HFFc6 (cell line): ENCODE measurements at regions not wholly inside any gene's neighbourhood (a gene's known extent, or its start where the extent isn't known, plus 50 kb on each side); places are given as distances from the start of the nearest gene placed in this dataset.

Source experiments
- DNase-seq: peaks from one replicate; pipeline ENCODE4 v3.0.0-alpha.2; 2018
- H3K27ac Mint-ChIP-seq: 2 replicates; pipeline ENCODE4 v1.8.0; 2020; ENCODE audit warnings: mild to moderate bottlenecking, mixed read lengths
- H3K27me3 Mint-ChIP-seq: 2 replicates; pipeline ENCODE4 v1.8.0; 2021; ENCODE audit warnings: mild to moderate bottlenecking, moderate library complexity, mixed read lengths; ENCODE audit not compliant: insufficient read depth
- H3K36me3 Mint-ChIP-seq: 2 replicates; pipeline ENCODE4 v1.8.0; 2021; ENCODE audit warnings: low read depth, mixed read lengths
- H3K4me1 Mint-ChIP-seq: 2 replicates; pipeline ENCODE4 v1.8.0; 2020; ENCODE audit warnings: low read depth, mixed read lengths
- H3K4me3 Mint-ChIP-seq: 2 replicates; pipeline ENCODE4 v1.8.0; 2020; ENCODE audit warnings: mild to moderate bottlenecking, moderate library complexity, mixed read lengths
- H3K9me3 Mint-ChIP-seq: 2 replicates; pipeline ENCODE4 v1.8.0; 2020; ENCODE audit warnings: mild to moderate bottlenecking, mixed read lengths
- CTCF ChIP-seq: fragments of 200-600 bp; sonication (generic); IDR thresholded peaks from 2 replicates; pipeline ENCODE4 v1.5.0; 2021; ENCODE audit warnings: antibody characterized with exemption, mild to moderate bottlenecking

GRCh38 chr5:91668261-91668660 is 285.1 kb upstream of the ARRDC3 start:
- Mint-ChIP-seq H3K9me3 (peaks cover 27% of the 10 kb centered on the region), H3K4me3 (no peak overlapping the region), H3K27me3 (no peaks in the 10 kb centered on the region), H3K36me3 (no peaks in the 10 kb centered on the region; the same call in 1 of the 2 replicates), H3K27ac (no peak overlapping the region), H3K4me1 (no peaks in the 10 kb centered on the region)
- TF ChIP-seq CTCF, result no peak
- DNase-seq, result no peak

GRCh38 chr5:91652678-91653077 is 269.6 kb upstream of the ARRDC3 start:
- Mint-ChIP-seq H3K4me1 (no peaks in the 10 kb centered on the region), H3K4me3 (no peak overlapping the region), H3K27me3 (no peaks in the 10 kb centered on the region), H3K27ac (no peak overlapping the region), H3K9me3 (peaks cover 43% of the 10 kb centered on the region), H3K36me3 (no peaks in the 10 kb centered on the region)
- DNase-seq, result no peak
- TF ChIP-seq CTCF, result no peak

GRCh38 chr5:91651704-91652103 is 268.6 kb upstream of the ARRDC3 start:
- no peak for DNase-seq
- no peak for TF ChIP-seq CTCF
- Mint-ChIP-seq H3K36me3 (no peaks in the 10 kb centered on the region), H3K27ac (no peak overlapping the region), H3K9me3 (peaks cover 35% of the 10 kb centered on the region), H3K4me1 (no peaks in the 10 kb centered on the region), H3K27me3 (no peaks in the 10 kb centered on the region), H3K4me3 (no peak overlapping the region)

- DNase-seq, result no peak
- TF ChIP-seq CTCF, result no peak
- no peak overlapping the region for H3K27ac Mint-ChIP-seq
- no peaks in the 10 kb centered on the region for H3K27me3 Mint-ChIP-seq
- H3K4me3 Mint-ChIP-seq, result no peak overlapping the region
- H3K9me3 Mint-ChIP-seq, result peaks cover 5% of the 10 kb centered on the region
- no peaks in the 10 kb centered on the region for H3K36me3 Mint-ChIP-seq
- no peaks in the 10 kb centered on the region for H3K4me1 Mint-ChIP-seq
Observed at GRCh38 chr5:91645347-91645746, 262.2 kb upstream of the ARRDC3 start.

GRCh38 chr5:91643797-91644196 is 260.7 kb upstream of the ARRDC3 start:
- Mint-ChIP-seq H3K4me1 (no peaks in the 10 kb centered on the region), H3K9me3 (no peaks in the 10 kb centered on the region; the same call in 1 of the 2 replicates), H3K4me3 (no peak overlapping the region), H3K27me3 (no peaks in the 10 kb centered on the region), H3K27ac (no peak overlapping the region), H3K36me3 (no peaks in the 10 kb centered on the region)
- DNase-seq, result no peak
- no peak for TF ChIP-seq CTCF

- no peaks in the 10 kb centered on the region for H3K27me3 Mint-ChIP-seq
- no peak overlapping the region for H3K4me3 Mint-ChIP-seq
Observed at GRCh38 chr5:91642581-91642980, 259.5 kb upstream of the ARRDC3 start.

More at GRCh38 chr5:91642581-91642980, 259.5 kb upstream of the ARRDC3 start:
- no peaks in the 10 kb centered on the region for H3K4me1 Mint-ChIP-seq
- no peaks in the 10 kb centered on the region for H3K36me3 Mint-ChIP-seq
- no peaks in the 10 kb centered on the region for H3K9me3 Mint-ChIP-seq
- DNase-seq, result no peak
- H3K27ac Mint-ChIP-seq, result no peak overlapping the region
- TF ChIP-seq CTCF, result no peak
